ENCODE measurements at regions not wholly inside any gene's neighbourhood (a gene's known extent, or its start where the extent isn't known, plus 50 kb on each side); places are given as distances from the start of the nearest gene placed in this dataset.

GRCh38 chr13:44176173-44176572 lies 197.5 kb upstream of the SERP2 start:
- no peak for DNase-seq (ENCODE audit: low read depth)

GRCh38 chr13:44180876-44181536 lies 192.6 kb upstream of the SERP2 start:
- no peak for DNase-seq (ENCODE audit: low read depth)

GRCh38 chr13:44181931-44182330 lies 191.7 kb upstream of the SERP2 start:
- DNase-seq (ENCODE audit: low read depth) = no peak

DNA sequence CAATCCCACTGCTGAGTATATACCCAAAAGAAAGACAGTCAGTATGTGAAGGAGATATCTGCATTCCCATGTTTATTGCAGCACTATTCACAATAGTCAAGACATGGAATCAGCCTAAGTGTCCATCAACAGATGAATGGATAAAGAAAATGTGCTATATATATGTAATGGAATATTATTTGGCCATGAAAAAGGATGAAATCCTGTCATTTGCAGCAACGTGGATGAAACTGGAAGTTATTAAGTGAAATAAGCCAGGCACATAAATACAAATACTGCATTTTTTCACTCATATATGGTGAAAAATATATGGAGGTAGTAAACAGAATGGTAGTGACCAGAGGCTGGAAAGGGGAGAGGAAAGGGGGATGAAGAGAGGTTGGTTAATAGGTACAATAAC lies 188.9 kb upstream of the SERP2 start:
- DNase-seq (ENCODE audit: low read depth) = no peak

- DNase-seq (ENCODE audit: low read depth) = no peak
Observed at GRCh38 chr13:44188257-44188656, 185.4 kb upstream of the SERP2 start.

DNA sequence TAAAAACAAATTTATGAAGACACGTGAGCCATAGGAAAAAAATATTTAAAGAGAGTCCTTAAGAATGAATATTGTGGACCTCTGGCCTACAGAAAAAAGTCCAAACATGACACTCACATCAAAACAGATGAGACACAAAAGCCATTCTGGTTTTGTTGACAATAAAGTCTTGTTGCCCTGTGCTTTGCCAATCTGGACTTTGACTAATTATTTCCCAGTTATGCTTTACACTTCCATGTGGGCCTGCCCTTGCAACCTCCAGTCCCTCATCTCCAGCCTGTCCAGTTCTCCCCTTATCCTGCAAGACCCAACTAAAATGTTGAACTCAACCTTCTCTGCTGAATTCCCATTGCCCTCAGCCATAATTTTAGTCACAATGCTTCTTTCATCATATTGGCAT lies 184.5 kb upstream of the SERP2 start:
- DNase-seq (ENCODE audit: low read depth) = no peak

DNA sequence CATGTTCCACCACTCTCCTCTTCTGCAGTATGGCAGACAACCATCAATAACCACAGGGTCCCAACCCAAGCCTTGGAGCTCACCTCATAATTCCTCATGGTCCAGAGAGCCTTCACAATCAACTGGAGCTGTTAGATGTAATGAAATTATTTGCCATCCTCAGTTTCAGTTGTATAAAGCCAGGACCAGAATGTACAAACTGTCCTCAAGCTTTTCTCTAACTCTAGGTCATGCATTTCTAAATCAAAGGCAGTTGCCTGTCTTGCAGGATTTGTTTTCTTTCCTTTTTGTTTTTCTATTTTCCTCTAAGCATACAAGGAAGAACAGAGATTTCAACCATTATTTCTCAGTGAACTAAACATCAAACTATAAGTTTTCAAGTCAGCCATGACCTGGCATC lies 182.5 kb upstream of the SERP2 start:
- DNase-seq (ENCODE audit: low read depth) = no peak

GRCh38 chr13:44191504-44192171 lies 182.0 kb upstream of the SERP2 start:
- DNase-seq (ENCODE audit: low read depth) = no peak

- DNase-seq (ENCODE audit: low read depth) = no peak
Observed at GRCh38 chr13:44193731-44194130, 179.9 kb upstream of the SERP2 start.

DNA sequence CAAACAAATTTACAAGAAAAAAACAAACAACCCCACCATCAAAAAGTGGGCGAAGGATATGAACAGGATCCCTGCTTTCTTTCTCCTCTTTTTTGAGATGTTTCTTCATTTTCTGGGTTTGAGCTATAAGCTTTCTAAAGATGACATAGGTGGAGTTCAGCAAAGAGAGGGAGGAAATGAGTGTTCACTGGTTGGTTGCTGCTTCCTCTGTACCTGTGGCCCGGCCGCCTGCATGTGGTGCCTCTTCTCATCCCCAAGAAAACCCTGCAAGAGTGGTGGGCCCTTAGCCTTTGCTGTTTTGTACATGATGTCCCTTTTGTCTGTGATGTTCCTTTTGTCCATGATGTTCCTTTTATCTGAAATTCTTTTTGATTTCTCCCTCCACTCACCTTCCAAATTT lies 178.4 kb upstream of the SERP2 start:
- DNase-seq (ENCODE audit: low read depth) = no peak

GRCh38 chr13:44196196-44196751 lies 177.3 kb upstream of the SERP2 start:
- no peak for DNase-seq (ENCODE audit: low read depth)

- no peak for DNase-seq (ENCODE audit: low read depth)
Observed at GRCh38 chr13:44197791-44198770, 175.5 kb upstream of the SERP2 start.

- no peak for DNase-seq (ENCODE audit: low read depth)
Observed at GRCh38 chr13:44198826-44199225, 174.8 kb upstream of the SERP2 start.

- no peak for DNase-seq (ENCODE audit: low read depth)
Observed at GRCh38 chr13:44199627-44200207, 173.9 kb upstream of the SERP2 start.

DNA sequence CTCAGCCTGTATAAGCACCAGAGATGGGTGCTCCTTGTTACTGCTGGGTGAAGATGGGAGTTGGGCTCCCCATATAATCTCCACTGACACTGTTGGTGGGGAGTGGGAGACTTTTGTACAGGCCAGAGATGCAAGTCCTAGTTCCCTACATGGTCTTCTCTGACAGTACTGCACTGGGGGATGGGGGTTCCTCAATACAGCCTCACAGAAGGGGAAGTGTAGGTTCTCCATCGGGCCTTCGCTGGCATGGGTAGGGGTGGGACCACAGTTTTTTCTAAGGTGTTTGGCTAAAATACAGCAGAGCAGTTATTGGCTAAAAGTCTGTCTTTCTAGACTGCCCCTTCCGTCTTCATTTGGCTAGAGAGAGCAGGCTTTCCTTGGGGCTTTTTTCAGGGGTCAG lies 167.2 kb upstream of the SERP2 start:
- DNase-seq (ENCODE audit: low read depth) = no peak

DNA sequence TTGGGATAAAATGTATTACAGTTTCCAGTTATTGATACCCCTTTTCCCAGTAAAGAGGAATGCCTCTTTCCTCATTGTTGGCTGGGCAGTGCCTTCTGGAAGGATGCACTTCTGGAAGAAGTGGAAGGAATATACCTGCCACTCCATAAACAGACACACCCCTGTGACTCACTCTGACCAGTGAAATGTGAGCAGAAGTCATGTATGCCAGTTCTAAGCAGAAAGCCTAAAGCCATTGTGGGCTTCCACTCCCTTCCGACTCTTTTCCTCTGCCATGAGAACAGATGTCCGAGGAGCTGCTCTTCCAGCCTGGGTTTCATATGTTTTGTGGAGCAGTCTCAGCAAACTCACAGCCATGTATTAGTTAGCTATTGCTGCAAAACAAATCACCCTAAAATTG lies 166.1 kb upstream of the SERP2 start:
- DNase-seq (ENCODE audit: low read depth) = no peak

GRCh38 chr13:44210525-44210924 lies 163.1 kb upstream of the SERP2 start:
- no peak for DNase-seq (ENCODE audit: low read depth)

GRCh38 chr13:44211286-44211685 lies 162.3 kb upstream of the SERP2 start:
- no peak for DNase-seq (ENCODE audit: low read depth)

GRCh38 chr13:44211704-44212346 lies 161.8 kb upstream of the SERP2 start:
- no peak for DNase-seq (ENCODE audit: low read depth)

- DNase-seq (ENCODE audit: low read depth) = no peak
Observed at GRCh38 chr13:44212633-44213396, 160.8 kb upstream of the SERP2 start.

Measured in stimulated activated CD8-positive, alpha-beta memory T cell treated with anti-CD3 and anti-CD28 coated beads, Interleukin-4, amount 100 ng/mL, for 24 hours (primary cell).